Right lobe of liver (tissue), 6 donors: ENCODE measurements at regions not wholly inside any gene's neighbourhood (a gene's known extent, or its start where the extent isn't known, plus 50 kb on each side); places are given as distances from the start of the nearest gene placed in this dataset.

Source experiments
- ATAC-seq, 4 donors: fragments of 200-7000 bp; cut with Tn5 transposase; one replicate each; pipeline ENCODE4 v1.9.1; 2020; ENCODE audit warnings: mild to moderate bottlenecking in 4 of 4, moderate library complexity in 4 of 4
- DNase-seq, 3 donors: peaks; one replicate each; pipeline ENCODE4 v3.0.0-alpha.2; 2020
- H3K27ac ChIP-seq, 3 donors: fragments of 200-600 bp; one replicate each; pipeline ENCODE4 v1.8.0; 2022
- H3K27me3 ChIP-seq, 2 donors: fragments of 200-600 bp; one replicate each; pipeline ENCODE4 v1.8.0; 2022
- H3K36me3 ChIP-seq, 4 donors: fragments of 200-600 bp; sonication (generic) in 1 of 4; one replicate each; pipeline versions ENCODE4 v1.5.1 to v1.8.0; 2017 to 2022; ENCODE audit warnings: control low read depth in 1 of 4
- H3K4me1 ChIP-seq, 4 donors: fragments of 200-600 bp; sonication (generic) in 1 of 4; one replicate each; pipeline versions ENCODE4 v1.5.1 to v1.8.0; 2017 to 2022; ENCODE audit warnings: control low read depth in 1 of 4
- H3K4me3 ChIP-seq, 3 donors: fragments of 200-600 bp; one replicate each; pipeline ENCODE4 v1.8.0; 2022
- H3K9me3 ChIP-seq, 4 donors: fragments of 200-600 bp; sonication (generic) in 1 of 4; one replicate each; pipeline versions ENCODE4 v1.5.1 to v1.8.0; 2017 to 2022; ENCODE audit warnings: control low read depth in 1 of 4
- CTCF ChIP-seq, 4 donors: fragments of 200-600 bp in 3 of 4; fragments of 450-650 bp in 1 of 4; IDR thresholded peaks; one replicate each; pipeline versions ENCODE4 v1.5.1 to v1.8.0; 2016 to 2022; ENCODE audit warnings: antibody characterized with exemption in 4 of 4, mild to moderate bottlenecking in 2 of 4
- POLR2A ChIP-seq: fragments of 450-650 bp; IDR thresholded peaks from one replicate; pipeline ENCODE4 v1.6.1; 2017; ENCODE audit warnings: antibody characterized with exemption, mild to moderate bottlenecking
- WGBS: methylation state at CpG from one replicate; pipeline ENCODE4 v1.1.6; 2018; ENCODE audit warnings: low coverage, low lambda C conversion rate; ENCODE audit not compliant: insufficient coverage; ENCODE audit errors: missing lambda C conversion rate; 5-methylcytosine and 5-hydroxymethylcytosine counted together
- intact Hi-C, 2 donors: fragments of 100-400 bp; cut with DNase I; formaldehyde crosslinking; loops; one replicate each; pipeline versions ENCODE4 v1.11.2 to v1.14.1; 2022
- donor health status: DM: no; HTN: yes; CAD: no.
- donor health status: DM: no; HTN: no; CAD: no.
- donor health status: DM: no; HTN: no; CAD: no.
- donor health status: DM: no; HTN: yes; CAD: no.
- donor health status: DM: no; HTN: yes; CAD: no.

GRCh38 chr20:51193066-51193772 is 170.3 kb upstream of the KCNG1 start:
- Histone ChIP-seq H3K27me3 (no peaks in the 10 kb centered on the region), H3K4me1 (no peaks in the 10 kb centered on the region), H3K4me3 (no peak overlapping the region), H3K9me3 (no peaks in the 10 kb centered on the region), H3K36me3 (no peaks in the 10 kb centered on the region), H3K27ac (no peak overlapping the region)
- WGBS, result 53% methylated on average over 16 of the region's 16 CpGs
- intact Hi-C loops, result no loop called here
- ATAC-seq (no peak), DNase-seq (no peak)
- no peak for TF ChIP-seq CTCF (IDR thresholded peaks at IDR 0.05)
- TF ChIP-seq POLR2A, result no peak

- intact Hi-C loops, result no loop called here
- Histone ChIP-seq H3K36me3 (no peaks in the 10 kb centered on the region), H3K27me3 (no peaks in the 10 kb centered on the region), H3K4me1 (no peaks in the 10 kb centered on the region), H3K9me3 (no peaks in the 10 kb centered on the region), H3K27ac (no peak overlapping the region), H3K4me3 (no peak overlapping the region)
- ATAC-seq, result no peak
- DNase-seq, result no peak
- 71% methylated on average over 8 of the region's 12 CpGs for WGBS
- TF ChIP-seq CTCF (IDR thresholded peaks at IDR 0.05), result no peak
- no peak for TF ChIP-seq POLR2A
Observed at GRCh38 chr20:51190783-51191180, 167.9 kb upstream of the KCNG1 start.

GRCh38 chr20:51189814-51190782 is 167.2 kb upstream of the KCNG1 start:
- WGBS, result 51% methylated on average over 9 of the region's 12 CpGs
- Histone ChIP-seq H3K4me3 (no peak overlapping the region), H3K9me3 (no peaks in the 10 kb centered on the region), H3K4me1 (no peaks in the 10 kb centered on the region), H3K27me3 (no peaks in the 10 kb centered on the region), H3K36me3 (no peaks in the 10 kb centered on the region), H3K27ac (no peak overlapping the region)
- ATAC-seq (no peak), DNase-seq (no peak)
- intact Hi-C loops, result no loop called here
- TF ChIP-seq POLR2A (no peak), CTCF (IDR thresholded peaks at IDR 0.05) (no peak)

- Histone ChIP-seq H3K27ac (no peak overlapping the region), H3K4me3 (no peak overlapping the region), H3K36me3 (no peaks in the 10 kb centered on the region), H3K27me3 (no peaks in the 10 kb centered on the region), H3K4me1 (no peaks in the 10 kb centered on the region), H3K9me3 (no peaks in the 10 kb centered on the region)
- WGBS, result no CpG with 5 or more reads among the region's 10 CpGs
- ATAC-seq (no peak), DNase-seq (no peak)
- TF ChIP-seq CTCF (IDR thresholded peaks at IDR 0.05) (no peak), POLR2A (no peak)
- intact Hi-C loops, result no loop called here
Observed at GRCh38 chr20:51188941-51189340, 166.0 kb upstream of the KCNG1 start.
